ENCODE measurements at regions not wholly inside any gene's neighbourhood (a gene's known extent, or its start where the extent isn't known, plus 50 kb on each side); places are given as distances from the start of the nearest gene placed in this dataset.
"Not testable (repeated sequence)": the region's sequence is repeated elsewhere in the genome, so short reads cannot be mapped to it uniquely, and the experiment has no call there.

GRCh38 chr11:34793666-34794065 is 122.5 kb downstream of the APIP start:
- no peak for DNase-seq

DNA sequence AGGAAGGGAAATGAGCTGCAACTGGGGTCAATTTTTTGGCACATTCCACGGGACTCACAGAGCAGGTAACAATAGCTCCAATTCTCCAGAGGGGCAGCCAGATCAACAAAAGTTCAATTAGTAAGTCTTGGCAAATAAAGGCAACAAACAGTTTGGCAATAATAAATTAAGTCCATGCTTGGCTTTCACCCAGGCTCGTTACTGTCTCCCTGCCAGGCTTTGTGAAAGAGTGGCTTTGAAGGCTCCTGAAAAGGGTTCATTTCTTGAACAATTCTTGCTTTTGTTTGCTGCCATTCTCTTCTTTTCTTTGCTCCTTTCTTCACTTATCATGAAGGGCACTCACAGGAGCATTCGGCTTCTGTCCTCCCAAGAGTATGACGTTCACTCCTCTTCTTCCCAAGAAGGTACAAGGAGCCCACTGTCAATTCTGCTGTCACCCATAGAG is 123.3 kb downstream of the APIP start:
- DNase-seq: no peak

DNA sequence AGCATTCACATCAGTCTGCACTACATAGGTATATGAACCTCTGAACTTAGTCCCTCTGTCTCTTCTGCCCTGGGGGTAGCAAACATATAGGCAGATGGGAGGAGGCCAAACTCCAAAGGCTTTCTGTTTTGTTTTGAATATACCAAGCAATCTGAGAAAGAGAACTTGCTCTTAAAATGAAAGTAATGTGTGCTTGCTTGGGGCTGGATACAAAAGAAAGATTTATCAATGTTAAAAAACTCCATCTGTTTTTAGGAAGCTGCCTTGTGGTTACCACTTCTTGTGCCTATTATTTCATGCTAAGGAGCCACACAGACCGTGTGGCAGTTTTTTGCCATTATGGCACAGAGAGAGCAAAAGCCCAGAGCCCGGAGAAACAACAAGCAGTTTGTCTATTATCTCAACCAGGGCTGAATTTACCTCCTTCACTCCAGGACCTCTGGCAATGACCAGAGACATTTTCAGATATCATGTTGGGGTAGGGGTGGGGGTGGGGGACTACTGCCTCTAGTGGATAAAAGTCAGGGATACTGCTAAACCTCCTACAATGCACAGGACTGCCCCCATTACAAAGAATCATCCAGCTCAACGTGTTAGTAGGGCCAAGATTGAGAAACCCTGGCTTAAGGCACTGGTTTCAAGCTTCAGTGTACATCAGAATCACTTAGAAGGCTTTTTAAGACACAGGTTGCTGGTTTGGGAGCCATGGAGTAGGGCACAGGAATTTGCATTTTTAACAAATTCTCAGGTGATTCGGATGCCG is 124.2 kb downstream of the APIP start:
- DNase-seq: no peak

DNA sequence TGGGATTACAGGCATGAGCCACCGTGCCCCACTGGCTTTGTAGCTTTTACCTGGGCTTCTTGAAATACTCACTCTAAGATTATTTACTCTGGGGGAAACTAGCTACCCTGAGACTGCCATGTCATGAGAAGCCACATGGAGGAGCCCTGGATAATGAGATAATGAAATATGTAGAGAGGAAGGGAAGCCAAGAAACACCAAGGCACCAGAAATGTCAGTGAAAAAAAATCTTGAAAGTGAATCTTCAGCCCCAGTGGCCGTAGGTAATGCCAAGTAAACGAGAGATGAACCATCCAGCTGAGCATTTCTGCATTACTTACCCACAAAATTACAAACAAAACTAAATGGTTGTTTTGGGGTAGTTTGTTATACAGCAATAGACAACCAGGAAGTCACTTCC is 125.6 kb downstream of the APIP start:
- no peak for DNase-seq

GRCh38 chr11:34789196-34789834 is 126.9 kb downstream of the APIP start:
- DNase-seq: no peak

GRCh38 chr11:34788642-34789041 is 127.5 kb downstream of the APIP start:
- DNase-seq: no peak

DNA sequence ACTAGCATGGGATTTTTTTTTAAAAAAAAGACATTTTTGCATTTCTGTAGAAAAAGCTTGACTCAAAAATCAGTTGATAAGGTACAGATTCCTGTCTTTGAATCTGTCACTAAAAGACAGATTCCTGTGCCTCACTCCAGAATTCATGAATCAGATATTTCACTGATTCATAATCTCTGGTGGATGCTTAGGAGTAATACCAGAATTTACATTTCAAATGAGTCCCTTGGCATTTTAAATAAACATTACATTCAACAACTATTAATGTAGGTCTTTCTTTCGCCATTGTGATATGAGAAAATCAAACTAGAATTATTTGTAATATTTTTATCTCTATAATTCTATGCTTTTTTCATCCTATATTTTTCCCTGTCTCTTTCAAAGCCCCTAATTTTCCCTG is 128.3 kb downstream of the APIP start:
- no peak for DNase-seq

- no peak for DNase-seq
These were observed 128.8 kb downstream of the APIP start for GRCh38 chr11:34787348-34787747.

GRCh38 chr11:34784318-34784841 is 131.8 kb downstream of the APIP start:
- no peak for DNase-seq

DNA sequence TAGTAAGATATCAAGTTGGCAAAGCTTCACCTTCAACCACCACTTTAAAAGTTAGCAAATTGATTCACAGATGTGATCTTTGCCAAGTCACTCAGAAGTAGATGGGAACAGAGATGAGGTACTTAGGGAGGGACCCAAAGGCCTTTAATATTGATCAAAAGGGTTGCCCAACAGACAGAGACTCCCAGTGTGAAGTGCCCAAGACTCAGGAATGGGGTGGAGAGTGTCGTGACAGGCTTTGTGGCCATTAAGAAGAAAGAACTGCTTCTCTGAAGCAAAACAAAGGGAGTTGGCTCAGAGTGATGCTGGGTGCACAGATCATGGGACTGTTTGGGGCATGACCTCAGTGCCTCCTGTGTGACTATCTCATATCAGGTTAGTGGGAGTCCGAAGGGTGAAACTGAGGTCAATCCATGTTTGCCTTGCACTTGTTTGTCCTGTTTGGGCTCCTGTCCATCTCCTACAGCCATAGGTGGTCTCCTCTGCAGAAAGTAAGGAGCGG is 132.3 kb downstream of the APIP start:
- no peak for DNase-seq

GRCh38 chr11:34781826-34782225 is 134.4 kb downstream of the APIP start:
- not testable (repeated sequence) for DNase-seq

GRCh38 chr11:34775417-34775888 is 140.7 kb downstream of the APIP start:
- DNase-seq: no peak

GRCh38 chr11:34774604-34775003 is 141.6 kb downstream of the APIP start:
- no peak for DNase-seq

DNA sequence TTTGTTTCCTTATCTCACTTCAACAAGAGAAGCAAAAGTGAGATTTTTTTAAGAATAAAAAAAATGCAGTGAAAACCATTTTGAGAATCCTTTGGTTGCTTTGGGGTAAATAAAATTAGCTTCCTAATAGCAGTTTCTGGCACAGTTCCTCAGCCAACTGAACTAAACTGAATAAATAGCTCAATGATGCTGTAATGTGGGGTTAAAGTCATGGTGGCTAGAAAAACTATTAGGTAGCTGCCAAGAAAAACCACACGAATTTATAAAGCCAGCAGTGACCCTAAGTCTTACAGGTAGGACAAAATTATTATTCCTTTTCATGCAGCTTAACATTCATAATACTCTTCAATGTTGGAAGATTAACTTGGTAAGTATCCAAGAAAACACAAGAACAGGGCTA is 142.4 kb downstream of the APIP start:
- no peak for DNase-seq

DNA sequence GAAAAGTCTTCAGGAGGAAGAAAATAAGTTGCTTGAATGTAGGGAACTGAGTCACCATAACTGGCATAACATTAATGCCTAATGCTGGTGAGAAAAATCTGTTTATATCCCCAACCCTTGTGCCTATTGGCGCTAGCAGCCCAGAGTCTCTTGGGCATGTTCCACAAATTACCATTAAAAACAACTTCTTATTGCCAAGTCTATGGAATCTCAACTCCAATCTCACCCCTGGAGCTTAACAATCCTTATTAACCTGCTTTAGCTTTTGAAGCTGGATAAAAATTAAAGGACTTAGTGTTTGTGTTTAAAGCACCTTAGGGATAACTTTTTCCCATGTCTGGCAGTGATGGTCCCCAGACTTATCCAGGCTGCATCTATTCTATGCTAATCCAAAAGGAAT is 143.0 kb downstream of the APIP start:
- no peak for DNase-seq

GRCh38 chr11:34770111-34770510 is 146.1 kb downstream of the APIP start:
- DNase-seq: no peak

GRCh38 chr11:34769224-34769623 is 147.0 kb downstream of the APIP start:
- no peak for DNase-seq

- DNase-seq: not testable (repeated sequence)
These were observed 141.7 kb downstream of the EHF start for GRCh38 chr11:34762625-34763024.

DNA sequence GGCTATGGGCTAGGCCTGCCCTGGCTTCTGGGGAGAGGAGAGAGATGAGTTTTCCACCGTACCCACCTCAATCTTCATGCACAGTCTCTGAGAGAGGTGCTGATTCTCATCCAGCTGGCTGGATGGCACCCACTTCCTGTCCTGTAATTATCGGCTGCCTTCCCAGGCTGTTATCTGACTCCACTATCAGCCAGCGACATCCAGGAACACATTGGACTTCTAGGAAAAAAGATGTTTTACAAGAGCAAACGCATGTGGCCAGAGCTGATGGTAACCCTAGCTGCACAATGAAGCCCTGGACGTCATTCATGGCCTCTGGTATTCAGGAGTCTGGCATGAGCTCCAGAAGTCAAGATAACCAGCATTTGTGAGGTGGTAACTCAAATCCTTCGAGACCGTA is 137.4 kb downstream of the EHF start:
- DNase-seq: no peak

DNA sequence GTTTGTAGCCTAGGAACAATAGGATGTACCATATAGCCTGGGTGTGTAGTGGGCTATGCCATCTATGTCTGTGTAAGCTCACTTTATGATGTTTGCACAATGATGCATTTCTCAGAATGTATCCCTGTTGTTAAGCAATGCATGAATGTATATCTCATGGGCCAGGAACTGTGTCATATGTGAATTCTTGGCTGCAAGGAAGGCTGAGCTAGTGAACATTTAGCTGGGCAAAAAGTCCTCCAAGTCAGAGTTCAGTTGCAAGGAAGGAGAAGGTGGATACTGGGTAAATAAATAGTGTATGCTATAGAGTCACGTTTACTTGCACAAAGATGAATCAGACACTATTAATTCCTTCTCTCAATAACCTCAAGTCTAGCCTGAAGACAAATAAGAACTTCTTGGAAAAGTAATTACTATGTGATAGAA is 136.1 kb downstream of the EHF start:
- DNase-seq: no peak

DNA sequence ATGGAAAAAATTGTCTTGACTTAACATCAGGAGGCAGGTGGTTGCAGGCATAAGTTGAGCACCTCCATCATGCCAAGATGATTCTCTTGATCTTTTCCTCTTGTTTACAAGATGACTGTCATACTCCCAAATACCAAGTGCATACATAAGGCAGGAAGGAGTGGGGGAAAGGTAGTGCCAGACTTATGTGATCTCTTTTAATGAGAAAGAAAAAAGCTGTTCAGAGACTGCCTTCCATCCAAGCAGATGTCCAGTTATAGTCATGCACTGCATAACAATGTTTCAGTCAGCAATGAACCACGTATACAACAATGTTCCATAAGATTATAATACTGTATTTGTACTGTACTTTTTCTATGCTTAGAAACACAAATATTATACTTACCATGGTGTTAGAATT is 135.7 kb downstream of the EHF start:
- DNase-seq: no peak

- DNase-seq: no peak
These were observed 134.8 kb downstream of the EHF start for GRCh38 chr11:34755671-34756070.

GRCh38 chr11:34754171-34754823 is 133.4 kb downstream of the EHF start:
- no peak for DNase-seq

Measured in CD4-positive, alpha-beta T cell treated with Interleukin-1 beta for 1 hour (primary cell).